Kidney (tissue), 13 donors: ENCODE measurements at regions not wholly inside any gene's neighbourhood (a gene's known extent, or its start where the extent isn't known, plus 50 kb on each side); places are given as distances from the start of the nearest gene placed in this dataset.

Source experiments
- DNase-seq, 5 donors: peaks; one replicate each; pipeline ENCODE4 v3.0.0-alpha.2; 2013 to 2020
- FAIRE-seq: peaks from 2 replicates; lab custom pipeline; 2012; peaks lifted over from hg19 to GRCh38; lab: Jason Lieb, UNC
- H3K27ac ChIP-seq, 2 donors: one replicate each; pipeline ENCODE4 v1.7.0; 2013; ENCODE audit warnings: low read depth in 2 of 2, low read length in 2 of 2, inconsistent platforms in 1 of 2
- H3K27me3 ChIP-seq: one replicate; pipeline ENCODE4 v1.7.1; 2013; ENCODE audit warnings: low read length, inconsistent platforms; ENCODE audit not compliant: control insufficient read depth, insufficient read depth
- H3K36me3 ChIP-seq, 3 donors: one replicate each; pipeline versions ENCODE4 v1.7.0 to v1.7.1; 2013; ENCODE audit warnings: low read length in 3 of 3, control low read depth in 1 of 3, inconsistent platforms in 1 of 3; ENCODE audit not compliant: insufficient read depth in 3 of 3, control insufficient read depth in 2 of 3
- H3K4me1 ChIP-seq, 3 donors: one replicate each; pipeline versions ENCODE4 v1.7.0 to v1.7.1; 2013; ENCODE audit warnings: low read length in 3 of 3, inconsistent platforms in 1 of 3, low read depth in 1 of 3; ENCODE audit not compliant: control insufficient read depth in 2 of 3, insufficient read depth in 2 of 3
- H3K4me3 ChIP-seq, 3 donors: one replicate each; pipeline versions ENCODE4 v1.7.0 to v1.8.1; 2013; ENCODE audit warnings: low read length in 3 of 3, control low read depth in 1 of 3, inconsistent platforms in 1 of 3
- H3K9ac ChIP-seq, 3 donors: one replicate each; pipeline versions ENCODE4 v1.7.0 to v1.7.1; 2013; ENCODE audit warnings: low read length in 3 of 3, control low read depth in 1 of 3, inconsistent platforms in 1 of 3
- H3K9me3 ChIP-seq, 3 donors: one replicate each; pipeline versions ENCODE4 v1.7.0 to v1.7.1; 2013; ENCODE audit warnings: low read length in 3 of 3, control low read depth in 1 of 3, inconsistent platforms in 1 of 3; ENCODE audit not compliant: control insufficient read depth in 2 of 3, insufficient read depth in 1 of 3
- intact Hi-C: fragments of 100-400 bp; cut with DNase I; formaldehyde crosslinking; loops from one replicate; pipeline ENCODE4 v1.11.1; 2022
- TF ChIP-seq, protein P1 (sequence below): IDR thresholded peaks from 3 replicates; pipeline ENCODE4 v1.5.1; 2012; ENCODE audit warnings: mild to moderate bottlenecking, moderate library complexity, borderline replicate concordance; ENCODE audit not compliant: insufficient read depth; ENCODE audit errors: extremely low read depth
- donor health status: control.
- donor health status: control.
- donor health status: control.
- donor health status: control.
- donor health status: control.
- donor health status: DM: yes; HTN: yes; CAD: no.
- donor health status: Normal renal cell carcinoma (clear cell type).

DNA sequence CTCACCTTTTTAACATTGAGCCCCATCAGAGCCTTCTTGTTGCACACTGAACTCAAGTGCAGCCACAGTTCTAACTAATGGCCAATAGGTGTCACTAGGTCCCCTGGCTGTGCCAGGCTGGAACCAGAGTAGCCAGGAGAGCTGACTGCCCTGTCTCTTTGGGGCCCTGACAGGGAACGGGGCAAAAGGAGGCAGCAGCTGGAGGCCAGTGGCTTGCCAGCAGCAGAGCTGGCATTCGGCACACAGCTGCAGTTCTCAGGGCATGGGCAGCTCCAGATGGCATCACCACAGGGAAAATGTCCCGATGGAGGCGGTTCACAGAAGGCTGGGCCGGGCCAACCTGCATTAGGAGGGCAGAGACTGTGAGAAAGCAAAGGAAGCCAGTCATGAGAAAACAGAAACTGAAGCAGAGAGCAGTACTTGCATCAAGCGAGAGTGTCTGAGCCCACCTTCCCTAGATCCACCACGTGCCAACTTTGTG lies 188.6 kb downstream of the FCRL5 start:
- TF ChIP-seq, protein P1, sequence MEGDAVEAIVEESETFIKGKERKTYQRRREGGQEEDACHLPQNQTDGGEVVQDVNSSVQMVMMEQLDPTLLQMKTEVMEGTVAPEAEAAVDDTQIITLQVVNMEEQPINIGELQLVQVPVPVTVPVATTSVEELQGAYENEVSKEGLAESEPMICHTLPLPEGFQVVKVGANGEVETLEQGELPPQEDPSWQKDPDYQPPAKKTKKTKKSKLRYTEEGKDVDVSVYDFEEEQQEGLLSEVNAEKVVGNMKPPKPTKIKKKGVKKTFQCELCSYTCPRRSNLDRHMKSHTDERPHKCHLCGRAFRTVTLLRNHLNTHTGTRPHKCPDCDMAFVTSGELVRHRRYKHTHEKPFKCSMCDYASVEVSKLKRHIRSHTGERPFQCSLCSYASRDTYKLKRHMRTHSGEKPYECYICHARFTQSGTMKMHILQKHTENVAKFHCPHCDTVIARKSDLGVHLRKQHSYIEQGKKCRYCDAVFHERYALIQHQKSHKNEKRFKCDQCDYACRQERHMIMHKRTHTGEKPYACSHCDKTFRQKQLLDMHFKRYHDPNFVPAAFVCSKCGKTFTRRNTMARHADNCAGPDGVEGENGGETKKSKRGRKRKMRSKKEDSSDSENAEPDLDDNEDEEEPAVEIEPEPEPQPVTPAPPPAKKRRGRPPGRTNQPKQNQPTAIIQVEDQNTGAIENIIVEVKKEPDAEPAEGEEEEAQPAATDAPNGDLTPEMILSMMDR, result peak; percentile 56
- intact Hi-C loops, result no loop called here
- Histone ChIP-seq H3K4me3 (no peak overlapping the region), H3K9ac (no peak overlapping the region), H3K4me1 (no peaks in the 10 kb centered on the region), H3K27ac (no peak overlapping the region), H3K27me3 (no peaks in the 10 kb centered on the region), H3K9me3 (no peaks in the 10 kb centered on the region), H3K36me3 (no peaks in the 10 kb centered on the region)
- DNase-seq, result peak in 3 of 5 donors; percentile 14 to 29 (median 17)
- no peak for FAIRE-seq

DNA sequence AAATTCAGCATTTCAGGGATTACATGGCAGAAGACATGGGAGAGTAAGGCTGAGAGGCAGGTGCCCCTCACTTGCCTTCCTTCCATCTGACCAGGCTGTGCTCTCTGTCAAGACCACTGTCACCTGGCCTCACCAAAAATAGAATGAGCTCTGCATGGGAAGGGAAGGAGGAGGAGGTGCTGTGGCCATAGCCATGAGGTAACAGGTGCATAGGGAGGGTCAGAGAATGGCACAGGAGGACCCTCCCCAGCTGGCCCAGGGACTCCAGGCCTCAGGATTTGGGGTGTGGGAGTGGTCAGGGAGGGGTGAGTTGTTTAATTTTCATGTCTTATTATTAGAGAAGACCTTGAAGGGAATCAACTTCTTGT lies 192.3 kb downstream of the FCRL5 start:
- DNase-seq (no peak), FAIRE-seq (no peak)
- no peaks in the 10 kb centered on the region for H3K9me3 ChIP-seq
- no peaks in the 10 kb centered on the region for H3K36me3 ChIP-seq
- no peak overlapping the region for H3K27ac ChIP-seq
- no peak overlapping the region for H3K9ac ChIP-seq
- no peaks in the 10 kb centered on the region for H3K4me1 ChIP-seq
- TF ChIP-seq, protein P1, result no peak
- no peak overlapping the region for H3K4me3 ChIP-seq
- intact Hi-C loops, result no loop called here
- H3K27me3 ChIP-seq, result no peaks in the 10 kb centered on the region

DNA sequence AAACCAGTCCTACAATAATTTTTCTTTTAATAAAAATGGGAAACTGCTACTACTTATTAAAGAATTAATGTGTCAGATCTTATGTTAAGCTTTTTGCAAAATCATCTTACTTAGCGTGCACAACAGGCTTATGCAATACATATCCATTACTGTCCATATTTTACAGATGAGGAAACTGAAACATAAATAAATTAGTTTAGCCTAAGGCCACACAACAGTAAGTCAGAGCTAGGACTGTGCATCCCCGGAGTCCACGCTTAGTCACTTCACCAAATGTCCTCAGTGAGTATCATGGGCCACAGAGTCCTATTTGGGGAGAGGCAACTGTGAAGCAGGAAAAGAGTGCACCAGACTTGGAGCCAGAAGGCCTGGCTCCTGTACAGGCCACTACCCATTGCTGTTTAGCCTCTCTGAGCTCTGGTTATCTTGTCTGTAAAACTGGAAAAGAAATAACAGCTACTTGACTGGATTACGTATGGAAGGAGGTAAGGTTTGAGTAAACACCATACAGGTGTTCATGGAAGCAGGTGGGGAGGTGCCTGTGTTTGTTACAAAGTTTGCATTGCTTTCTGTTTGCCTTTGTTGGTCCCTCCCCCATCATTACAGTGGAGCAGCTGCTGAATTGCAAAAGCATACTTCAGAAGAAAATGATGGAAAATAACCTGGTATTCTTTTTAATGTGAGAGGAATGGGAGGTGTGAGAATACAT lies 192.8 kb downstream of the FCRL5 start:
- FAIRE-seq (no peak), DNase-seq (no peak)
- Histone ChIP-seq H3K27ac (no peak overlapping the region), H3K4me3 (no peak overlapping the region), H3K27me3 (no peaks in the 10 kb centered on the region), H3K9me3 (no peaks in the 10 kb centered on the region), H3K9ac (no peak overlapping the region), H3K4me1 (no peaks in the 10 kb centered on the region), H3K36me3 (no peaks in the 10 kb centered on the region)
- TF ChIP-seq, protein P1, result no peak
- intact Hi-C loops, result no loop called here
